Stimulated activated CD4-positive, alpha-beta T cell treated with anti-CD3 and anti-CD28 coated beads, TNF-alpha, amount 100 ng/mL, for 48 hours (primary cell): ENCODE measurements at regions not wholly inside any gene's neighbourhood (a gene's known extent, or its start where the extent isn't known, plus 50 kb on each side); places are given as distances from the start of the nearest gene placed in this dataset.

Experiments used
- DNase-seq, 3 donors: peaks; one replicate each; pipeline ENCODE4 v3.0.0-alpha.2; 2020; ENCODE audit warnings: low read depth in 3 of 3

GRCh38 chr5:115072266-115073064 is 97.2 kb downstream of the TRIM36 start:
- DNase-seq = no peak

DNA sequence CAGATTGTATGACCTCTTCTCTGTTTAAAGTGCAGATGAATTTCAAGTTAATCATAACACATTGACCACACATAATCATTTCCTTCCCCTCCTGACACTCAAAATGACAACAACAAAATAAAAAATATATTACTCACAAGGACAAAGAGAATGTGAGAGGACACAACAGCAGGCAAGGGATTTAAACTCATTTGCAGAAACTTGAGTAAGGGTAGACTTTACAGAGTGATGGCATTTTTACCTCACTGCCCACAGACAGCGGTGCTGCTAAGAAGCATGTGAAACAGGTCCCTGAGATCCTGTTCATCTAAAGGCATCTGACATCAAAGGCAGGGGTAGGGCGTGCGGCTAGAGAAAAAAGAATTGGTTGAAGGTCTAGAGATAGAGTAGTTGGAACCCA is 99.0 kb downstream of the TRIM36 start:
- no peak for DNase-seq

DNA sequence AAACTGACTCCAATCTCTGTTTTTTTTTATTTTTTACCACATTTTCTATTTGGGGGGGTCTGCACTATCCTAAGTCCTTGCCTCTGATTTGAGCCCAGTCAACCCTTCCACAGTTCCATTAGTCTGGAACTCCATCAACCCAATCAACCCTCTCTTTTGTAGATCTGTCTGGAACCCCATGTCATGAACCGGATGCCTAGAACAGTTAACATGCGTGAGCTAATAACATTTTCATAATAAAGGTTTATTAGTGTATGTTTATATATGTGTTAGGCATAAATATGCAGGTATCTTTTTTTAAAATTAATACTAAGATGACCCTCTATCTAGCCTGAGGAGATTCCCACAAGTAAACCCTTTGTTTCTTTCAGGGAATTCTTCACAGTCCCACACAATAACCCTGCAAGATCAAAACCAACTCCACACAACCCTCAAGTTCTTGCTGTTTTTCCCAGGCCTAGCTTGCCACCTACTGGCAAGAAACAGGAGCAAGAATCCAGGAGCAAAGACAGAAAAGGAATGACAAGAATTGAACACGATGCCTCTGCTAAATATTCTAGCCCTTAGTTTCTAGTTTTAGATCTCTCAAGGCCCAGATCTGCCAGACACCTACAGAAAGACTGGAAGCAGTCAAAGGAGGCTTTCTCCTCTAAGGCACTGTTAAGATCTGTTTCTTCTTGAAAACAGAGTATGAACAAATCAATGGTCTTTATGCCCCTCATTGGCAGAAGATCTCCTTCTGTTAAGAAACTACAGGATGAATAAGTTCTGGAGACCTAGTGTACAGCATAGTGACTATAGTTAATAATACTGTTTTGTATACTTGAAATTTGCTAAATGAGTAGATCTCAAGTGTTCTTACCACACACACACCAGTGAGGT is 100.4 kb downstream of the TRIM36 start:
- no peak for DNase-seq

DNA sequence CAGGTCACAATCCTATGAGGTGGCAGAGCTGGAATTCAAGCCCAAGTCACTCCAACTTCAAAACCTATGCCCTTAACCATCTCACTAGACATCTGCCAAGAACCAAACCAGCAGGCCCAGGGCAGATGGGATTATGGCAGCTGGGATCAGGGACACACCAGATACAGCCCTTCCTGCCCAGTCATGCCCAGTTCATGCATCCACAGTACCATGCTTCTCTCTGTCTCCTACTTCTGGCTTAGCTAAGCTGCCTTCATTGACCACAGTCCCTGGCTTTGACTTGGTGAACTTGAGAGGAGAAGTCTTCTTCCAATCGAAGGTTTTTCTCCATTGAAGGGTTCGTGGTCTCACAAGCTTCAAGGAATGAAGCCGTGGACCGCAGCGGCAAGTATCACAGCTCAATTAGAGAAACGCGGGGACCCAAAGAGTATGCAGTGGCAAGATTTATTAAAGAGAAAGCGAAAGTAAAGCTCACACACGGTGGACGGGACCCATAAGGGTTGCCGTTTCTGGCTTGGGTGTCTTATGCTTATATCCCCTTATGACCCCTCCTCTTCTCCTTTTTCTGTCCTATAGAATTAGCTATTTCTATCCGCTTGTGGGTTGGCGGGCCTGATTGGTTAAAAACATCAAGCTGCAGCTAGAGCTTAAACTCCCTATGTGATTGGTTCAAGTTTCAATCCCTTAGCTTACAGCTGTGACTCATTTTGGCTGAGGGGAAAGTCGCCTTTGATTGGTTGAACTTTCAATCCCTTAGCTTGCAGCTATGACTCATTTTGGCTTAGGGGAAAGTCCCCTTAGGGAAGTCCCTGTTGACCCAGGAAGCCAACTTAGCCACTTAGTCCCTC is 101.2 kb downstream of the TRIM36 start:
- DNase-seq = peak in 1 of 3 donors; percentile 8

DNA sequence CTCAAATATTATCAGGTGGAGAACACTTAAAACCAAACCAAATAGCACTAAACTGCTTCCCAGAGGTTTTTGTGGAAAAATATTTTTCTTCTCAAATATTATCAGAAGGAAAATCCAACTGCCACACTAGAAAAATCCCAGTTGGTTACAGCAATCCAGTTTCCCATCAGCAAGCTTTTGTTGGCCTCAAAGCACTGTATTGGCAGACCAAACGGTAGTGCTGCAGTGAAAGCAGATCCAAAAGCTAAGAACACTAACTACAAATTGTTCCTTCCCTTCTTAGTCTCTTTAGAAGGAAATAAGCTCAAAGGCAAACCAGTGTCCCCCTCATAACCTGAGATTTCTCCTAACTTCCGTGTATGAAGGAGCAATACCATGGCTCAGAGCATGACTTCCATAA is 105.3 kb downstream of the TRIM36 start:
- DNase-seq = no peak

- no peak for DNase-seq
Observed at GRCh38 chr5:115054387-115054951, 115.2 kb downstream of the TRIM36 start.

GRCh38 chr5:115052948-115053347 is 116.8 kb downstream of the TRIM36 start:
- no peak for DNase-seq

GRCh38 chr5:115050866-115051265 is 118.8 kb downstream of the TRIM36 start:
- no peak for DNase-seq

GRCh38 chr5:115033861-115034260 is 135.8 kb downstream of the TRIM36 start:
- no peak for DNase-seq

DNA sequence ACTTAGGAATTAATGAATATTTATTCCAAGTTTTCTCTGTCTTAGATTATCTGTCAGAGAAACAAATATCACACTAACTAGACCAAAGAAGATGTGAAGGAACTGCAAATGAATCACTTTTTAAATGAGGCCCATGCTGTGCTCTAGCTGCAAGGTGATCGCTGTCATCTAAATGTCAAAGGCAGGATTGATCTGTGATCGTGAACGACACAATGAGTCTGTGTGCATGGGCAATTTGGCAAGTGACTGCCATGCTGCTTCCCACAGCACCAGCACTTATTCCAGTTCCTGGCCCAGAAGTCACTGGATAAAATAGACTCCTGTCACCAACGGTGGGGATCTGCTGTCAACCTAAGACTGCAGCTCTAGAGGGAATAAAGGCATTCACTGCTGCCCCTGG is 141.2 kb downstream of the TRIM36 start:
- DNase-seq = no peak

DNA sequence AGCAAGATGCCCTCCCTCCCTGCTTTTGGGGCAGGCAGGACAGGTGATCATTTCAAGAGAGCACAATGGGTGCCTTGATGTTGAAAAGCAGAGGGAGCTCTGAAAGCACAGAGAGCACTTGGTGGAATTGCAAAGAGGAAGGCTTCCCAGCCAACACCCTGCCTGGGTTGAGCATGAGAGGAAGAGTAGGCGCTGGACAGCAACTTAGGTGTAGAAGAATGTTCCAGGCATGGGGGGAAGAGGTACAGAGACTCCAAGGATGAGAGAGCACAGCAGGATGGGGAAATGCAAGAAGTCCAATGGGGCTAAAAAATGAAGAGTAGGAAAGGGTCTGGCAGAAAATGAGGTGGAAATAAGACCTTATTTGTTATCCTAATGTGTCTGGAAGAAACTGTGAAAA is 144.8 kb downstream of the TRIM36 start:
- DNase-seq = no peak

DNA sequence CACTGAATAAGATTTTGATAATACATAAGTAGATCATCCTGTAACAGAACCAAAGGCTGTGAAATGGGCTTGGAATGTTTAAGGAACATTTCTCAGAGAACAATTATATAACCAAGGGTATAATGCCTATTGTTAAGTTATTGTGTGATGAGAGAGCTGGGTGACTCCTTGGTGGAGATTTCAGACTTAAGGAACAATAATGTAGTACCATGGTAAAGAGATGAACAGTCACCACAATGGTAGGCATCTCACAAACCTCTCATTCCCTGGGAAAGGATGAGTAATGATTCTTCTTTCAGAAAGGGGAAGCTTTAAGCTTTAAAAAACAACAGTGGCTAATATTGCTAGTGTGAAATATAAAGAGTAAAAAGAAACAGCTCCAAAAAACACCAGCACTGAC is 147.4 kb downstream of the TRIM36 start:
- DNase-seq = no peak

GRCh38 chr5:115016646-115017045 is 153.1 kb downstream of the TRIM36 start:
- no peak for DNase-seq

- no peak for DNase-seq
Observed at GRCh38 chr5:114999176-114999575, 170.5 kb downstream of the TRIM36 start.

DNA sequence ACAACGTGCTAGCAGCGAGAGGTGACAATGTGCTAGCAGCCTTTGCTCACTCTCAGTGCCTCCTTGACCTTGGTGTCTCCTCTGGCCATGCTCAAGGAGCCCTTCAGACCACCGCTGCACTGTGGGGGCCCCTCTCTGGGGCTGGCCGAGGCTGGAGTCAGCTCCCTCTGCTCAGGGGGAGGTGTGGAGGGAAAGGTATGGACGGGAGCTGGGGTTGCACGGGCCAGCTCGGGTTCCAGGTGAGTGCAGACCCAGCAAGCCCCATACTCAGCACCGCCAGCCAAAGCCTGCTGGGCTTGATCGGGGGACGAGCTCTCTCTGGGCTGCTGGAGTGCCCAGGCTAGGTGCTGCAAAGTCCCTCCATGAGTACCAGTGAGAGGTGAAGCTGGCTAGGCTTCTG is 180.2 kb downstream of the TRIM36 start:
- DNase-seq = no peak

GRCh38 chr5:114988096-114988495 is 181.6 kb downstream of the TRIM36 start:
- no peak for DNase-seq

DNA sequence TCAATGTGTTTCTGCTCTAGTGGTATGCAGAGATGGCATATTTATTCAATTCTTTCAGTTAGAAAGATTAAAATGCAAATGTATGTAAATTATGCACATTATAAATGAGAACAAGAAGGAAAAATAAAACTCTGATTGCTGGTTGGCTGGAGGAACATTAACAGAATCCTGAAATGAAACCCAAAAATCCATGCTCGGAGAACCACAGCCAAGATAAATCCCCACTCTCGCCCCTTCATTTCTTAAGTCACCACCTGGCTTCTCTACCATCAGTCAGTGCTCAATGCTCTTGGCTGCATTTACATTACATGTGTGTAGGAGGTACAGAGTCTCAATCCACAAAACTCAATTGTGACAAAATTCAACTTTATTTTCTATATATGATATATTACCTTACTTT is 184.9 kb downstream of the TRIM36 start:
- no peak for DNase-seq

DNA sequence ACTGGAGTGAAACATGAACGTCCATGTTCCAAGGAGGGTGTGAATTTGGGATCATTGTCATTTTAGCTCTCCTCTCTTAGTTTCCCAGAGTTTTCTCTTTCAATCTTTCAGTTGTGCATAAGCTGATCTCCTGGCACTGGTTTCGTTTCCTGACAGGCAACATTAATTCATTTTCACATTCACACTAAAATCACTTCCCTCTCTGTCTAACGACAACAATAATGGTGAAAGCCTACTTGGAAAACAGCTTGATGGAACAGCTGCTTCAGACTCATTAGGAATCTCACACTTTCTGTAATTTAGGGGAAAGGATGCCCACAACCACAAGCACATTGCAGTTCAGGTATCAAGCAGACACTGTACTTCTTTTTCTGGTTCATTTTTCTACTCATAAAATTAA is 188.6 kb downstream of the TRIM36 start:
- no peak for DNase-seq

DNA sequence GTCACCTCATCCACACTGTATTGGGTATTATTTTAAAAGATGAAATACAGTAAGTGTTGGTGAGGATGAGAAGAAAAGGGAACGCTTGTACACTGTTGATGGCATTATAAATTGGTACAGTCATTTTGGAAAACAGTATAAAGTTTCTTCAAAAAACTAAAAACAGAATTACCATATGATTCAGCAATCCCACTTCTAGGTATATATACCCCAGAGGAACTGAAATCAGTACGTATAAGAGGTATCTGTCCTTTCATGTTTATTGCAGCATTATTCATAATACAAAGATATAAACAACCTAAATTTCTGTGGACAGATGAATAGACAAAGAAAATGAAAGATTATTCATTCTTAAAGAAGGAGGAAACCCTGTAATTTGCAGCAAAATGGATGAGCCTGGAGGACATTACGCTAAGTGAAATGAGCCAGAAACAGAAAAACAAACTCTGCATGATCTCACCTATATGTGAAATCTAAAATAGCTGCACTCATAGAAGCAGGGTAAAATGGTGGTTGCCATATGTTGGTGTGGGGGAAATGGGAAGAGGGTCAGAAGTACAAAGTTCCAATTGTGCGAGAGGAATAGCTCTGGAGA is 191.6 kb downstream of the TRIM36 start:
- DNase-seq = no peak

DNA sequence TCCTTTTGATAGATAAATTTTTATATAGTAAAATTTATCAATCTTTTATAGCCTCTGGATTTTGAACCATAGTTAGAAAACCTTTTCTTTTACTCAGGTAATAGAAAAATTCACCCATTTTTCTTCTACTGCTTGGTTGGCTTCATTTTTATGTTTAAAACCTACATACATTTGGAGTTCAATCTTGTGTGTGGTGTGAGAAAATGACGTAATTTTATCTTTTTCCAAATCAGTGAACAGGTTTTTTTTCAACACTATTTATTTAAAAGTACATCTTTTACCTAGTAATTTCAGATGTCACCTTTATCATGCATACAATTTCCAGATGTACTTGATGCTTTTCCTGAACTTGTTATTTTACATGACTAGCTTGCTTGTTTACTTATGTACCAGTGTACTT is 200.2 kb downstream of the TRIM36 start:
- DNase-seq = no peak

- no peak for DNase-seq
Observed at GRCh38 chr5:114957384-114957783, 212.3 kb downstream of the TRIM36 start.
